ENCODE measurements at regions not wholly inside any gene's neighbourhood (a gene's known extent, or its start where the extent isn't known, plus 50 kb on each side); places are given as distances from the start of the nearest gene placed in this dataset.

DNA sequence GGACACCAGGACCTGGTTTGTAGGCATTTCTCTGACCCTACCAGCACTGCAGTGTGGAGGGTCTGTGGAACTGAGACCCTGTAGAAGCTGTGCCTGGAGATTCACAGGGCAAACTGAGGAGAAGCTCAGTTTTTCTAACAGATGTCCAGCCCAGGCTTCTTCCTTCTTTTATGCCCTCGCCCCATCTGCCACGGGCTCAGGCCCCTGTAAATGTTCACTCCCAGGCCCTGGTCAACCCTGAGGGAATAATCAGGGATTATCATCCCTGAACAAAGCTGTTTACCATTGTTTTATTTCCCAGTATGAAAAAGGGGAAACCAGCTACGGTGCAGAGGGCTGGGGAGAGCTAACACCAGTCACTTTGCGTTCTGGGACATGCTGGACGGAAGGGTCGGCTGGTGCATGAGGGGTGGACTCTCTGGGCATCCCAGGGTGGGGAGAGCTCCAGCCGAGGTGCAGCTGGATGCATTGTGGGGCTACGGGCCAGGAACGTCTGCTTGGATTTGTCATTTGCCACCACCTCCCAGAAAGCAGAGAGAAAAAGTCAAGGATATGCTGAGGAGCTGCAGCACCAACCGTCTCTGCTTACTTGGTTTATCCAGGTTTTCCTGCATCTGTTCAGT is 183.8 kb downstream of the TFCP2L1 start:
- Histone ChIP-seq H3K4me1 (no peaks in the 10 kb centered on the region), H3K36me3 (no peaks in the 10 kb centered on the region), H3K27me3 (no peaks in the 10 kb centered on the region), H3K27ac (no peak overlapping the region), H3K4me3 (no peak overlapping the region), H3K9me3 (no peaks in the 10 kb centered on the region)
- no peak for DNase-seq (ENCODE audit: low spot score in 2 of 2)
- 60 to 83% methylated on average over 9 to 10 of the region's 10 CpGs for WGBS, 2 donors
- TF ChIP-seq EP300 (IDR thresholded peaks at IDR 0.05), result no peak
- no peak for TF ChIP-seq POLR2A (IDR thresholded peaks at IDR 0.05)
- TF ChIP-seq CTCF (IDR thresholded peaks at IDR 0.05), result no peak

DNA sequence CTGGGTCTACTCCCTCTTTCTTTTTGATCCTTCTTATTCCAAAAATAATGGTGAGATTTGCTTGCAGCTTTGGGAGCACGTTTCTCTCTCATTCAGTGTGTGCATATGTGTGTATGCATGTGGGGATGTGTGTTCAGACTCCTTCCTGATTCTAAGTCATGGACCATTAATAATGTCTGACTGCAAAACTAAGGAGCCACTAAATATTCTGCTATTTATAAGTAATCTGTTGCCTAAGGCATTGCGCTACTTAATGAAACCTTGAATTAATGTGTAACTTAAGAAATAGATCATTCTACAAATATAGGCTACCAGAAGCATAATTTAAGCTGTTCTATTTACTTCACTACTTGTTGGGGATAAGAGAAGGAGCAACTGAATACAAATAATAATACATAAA is 182.1 kb downstream of the TFCP2L1 start:
- no peak for TF ChIP-seq EP300 (IDR thresholded peaks at IDR 0.05)
- TF ChIP-seq POLR2A (IDR thresholded peaks at IDR 0.05), result no peak
- no peak for TF ChIP-seq CTCF (IDR thresholded peaks at IDR 0.05)
- no peaks in the 10 kb centered on the region for H3K36me3 ChIP-seq
- no peaks in the 10 kb centered on the region for H3K27me3 ChIP-seq
- H3K4me3 ChIP-seq, result no peak overlapping the region
- H3K4me1 ChIP-seq, result no peaks in the 10 kb centered on the region
- WGBS, 2 donors, result 66 to 85% methylated on average over 2 of the region's 2 CpGs
- DNase-seq (ENCODE audit: low spot score in 2 of 2), result no peak
- H3K27ac ChIP-seq, result no peak overlapping the region
- no peaks in the 10 kb centered on the region for H3K9me3 ChIP-seq

- H3K27ac ChIP-seq, result no peak overlapping the region
- no peak for DNase-seq (ENCODE audit: low spot score in 2 of 2)
- no peak for TF ChIP-seq POLR2A (IDR thresholded peaks at IDR 0.05)
- TF ChIP-seq EP300 (IDR thresholded peaks at IDR 0.05), result no peak
- no peak for TF ChIP-seq CTCF (IDR thresholded peaks at IDR 0.05)
- no peaks in the 10 kb centered on the region for H3K27me3 ChIP-seq
- 40 to 48% methylated on average over 5 of the region's 5 CpGs for WGBS, 2 donors
- H3K4me1 ChIP-seq, result no peaks in the 10 kb centered on the region
- H3K9me3 ChIP-seq, result no peaks in the 10 kb centered on the region
- no peak overlapping the region for H3K4me3 ChIP-seq
- no peaks in the 10 kb centered on the region for H3K36me3 ChIP-seq
Measured at GRCh38 chr2:121103960-121104359, 181.0 kb downstream of the TFCP2L1 start.

DNA sequence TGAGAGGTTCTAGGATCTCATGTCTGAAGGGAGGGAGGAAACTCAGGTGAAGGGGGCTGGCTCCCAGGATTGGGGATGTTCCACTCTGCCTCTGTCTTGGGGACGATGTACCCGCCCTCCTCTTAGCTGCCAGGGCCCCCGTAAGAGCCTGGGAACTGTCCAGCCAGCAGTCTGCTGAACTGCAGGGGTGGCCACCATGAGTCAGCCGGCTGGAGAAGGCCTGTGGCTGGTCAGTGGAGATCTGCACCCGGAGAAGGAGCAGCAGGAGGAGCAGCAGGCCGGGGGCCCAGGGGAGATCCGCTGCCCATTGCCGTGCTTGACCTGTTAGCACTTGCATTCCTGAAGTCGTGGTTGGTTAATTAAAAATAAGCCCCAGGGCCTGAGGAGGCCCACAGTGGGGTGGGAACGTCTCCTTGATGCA is 180.3 kb downstream of the TFCP2L1 start:
- TF ChIP-seq EP300 (IDR thresholded peaks at IDR 0.05) (no peak), POLR2A (IDR thresholded peaks at IDR 0.05) (no peak), CTCF (IDR thresholded peaks at IDR 0.05) (no peak)
- Histone ChIP-seq H3K36me3 (no peaks in the 10 kb centered on the region), H3K27ac (no peak overlapping the region), H3K27me3 (no peaks in the 10 kb centered on the region), H3K4me3 (no peak overlapping the region), H3K4me1 (no peaks in the 10 kb centered on the region), H3K9me3 (no peaks in the 10 kb centered on the region)
- no peak for DNase-seq (ENCODE audit: low spot score in 2 of 2)
- 48 to 49% methylated on average over 10 of the region's 10 CpGs for whole genome bisulfite sequencing, 2 donors

- H3K27me3 ChIP-seq, result no peaks in the 10 kb centered on the region
- TF ChIP-seq CTCF (IDR thresholded peaks at IDR 0.05), result no peak
- no peak for TF ChIP-seq EP300 (IDR thresholded peaks at IDR 0.05)
- TF ChIP-seq POLR2A (IDR thresholded peaks at IDR 0.05), result no peak
- no peaks in the 10 kb centered on the region for H3K4me1 ChIP-seq
- no peak for DNase-seq (ENCODE audit: low spot score in 2 of 2)
- H3K4me3 ChIP-seq, result no peak overlapping the region
- H3K27ac ChIP-seq, result no peak overlapping the region
- peaks cover 0 to 12% (median 0%) of the 10 kb centered on the region in 4 donors for H3K9me3 ChIP-seq
- no peaks in the 10 kb centered on the region for H3K36me3 ChIP-seq
Measured at GRCh38 chr2:121110924-121111323, 174.1 kb downstream of the TFCP2L1 start.
